ENCODE measurements at regions not wholly inside any gene's neighbourhood (a gene's known extent, or its start where the extent isn't known, plus 50 kb on each side); places are given as distances from the start of the nearest gene placed in this dataset.

GRCh38 chr6:120407696-120408095, 926.6 kb downstream of the TBC1D32 start:
- no peak overlapping the region for H3K4me3 ChIP-seq (ENCODE audit: low read depth, poor library complexity, severe bottlenecking)
- DNase-seq (ENCODE audit: low spot score in 2 of 2): no peak
- intact Hi-C loops (cut with DNase I; ENCODE audit: low total_unique reads): no loop called here

GRCh38 chr6:120405947-120406346, 928.3 kb downstream of the TBC1D32 start:
- TF ChIP-seq CTCF (IDR thresholded peaks at IDR 0.05): no peak
- no peak for TF ChIP-seq POLR2A (IDR thresholded peaks at IDR 0.05)
- WGBS, 2 donors: 72 to 79% methylated on average over 3 of the region's 3 CpGs

More at GRCh38 chr6:120407696-120408095, 926.6 kb downstream of the TBC1D32 start:
- TF ChIP-seq POLR2A (IDR thresholded peaks at IDR 0.05) (no peak), CTCF (IDR thresholded peaks at IDR 0.05) (no peak)

GRCh38 chr6:120395784-120396183, 938.5 kb downstream of the TBC1D32 start:
- no peak overlapping the region for H3K4me3 ChIP-seq (ENCODE audit: low read depth, poor library complexity, severe bottlenecking)
- DNase-seq (ENCODE audit: low spot score in 2 of 2): no peak
- 80 to 81% methylated on average over 1 of the region's 1 CpG for WGBS, 2 donors
- TF ChIP-seq CTCF (IDR thresholded peaks at IDR 0.05) (no peak), POLR2A (IDR thresholded peaks at IDR 0.05) (no peak)
- intact Hi-C loops (cut with DNase I; ENCODE audit: low total_unique reads): no loop called here

More at GRCh38 chr6:120405947-120406346, 928.3 kb downstream of the TBC1D32 start:
- H3K4me3 ChIP-seq (ENCODE audit: low read depth, poor library complexity, severe bottlenecking): no peak overlapping the region
- DNase-seq (ENCODE audit: low spot score in 2 of 2): no peak
- intact Hi-C loops (cut with DNase I; ENCODE audit: low total_unique reads): no loop called here

- TF ChIP-seq POLR2A (IDR thresholded peaks at IDR 0.05): no peak
- no peak for TF ChIP-seq CTCF (IDR thresholded peaks at IDR 0.05)
- 82 to 92% methylated on average over 1 of the region's 1 CpG for WGBS, 2 donors
- H3K4me3 ChIP-seq (ENCODE audit: low read depth, poor library complexity, severe bottlenecking): no peak overlapping the region
- intact Hi-C loops (cut with DNase I; ENCODE audit: low total_unique reads): no loop called here
- DNase-seq (ENCODE audit: low spot score in 2 of 2): no peak
These were observed 939.0 kb downstream of the TBC1D32 start for GRCh38 chr6:120395330-120395729.

GRCh38 chr6:120392941-120393340, 941.3 kb downstream of the TBC1D32 start:
- DNase-seq (ENCODE audit: low spot score in 2 of 2): no peak
- TF ChIP-seq CTCF (IDR thresholded peaks at IDR 0.05) (no peak), POLR2A (IDR thresholded peaks at IDR 0.05) (no peak)
- 51 to 52% methylated on average over 2 of the region's 2 CpGs for WGBS, 2 donors
- H3K4me3 ChIP-seq (ENCODE audit: low read depth, poor library complexity, severe bottlenecking): no peak overlapping the region
- intact Hi-C loops (cut with DNase I; ENCODE audit: low total_unique reads): no loop called here

GRCh38 chr6:120384671-120385070, 949.6 kb downstream of the TBC1D32 start:
- DNase-seq (ENCODE audit: low spot score in 2 of 2): no peak
- H3K4me3 ChIP-seq (ENCODE audit: low read depth, poor library complexity, severe bottlenecking): no peak overlapping the region
- no peak for TF ChIP-seq POLR2A (IDR thresholded peaks at IDR 0.05)
- TF ChIP-seq CTCF (IDR thresholded peaks at IDR 0.05): no peak
- intact Hi-C loops (cut with DNase I; ENCODE audit: low total_unique reads): no loop called here

All from lower leg skin (tissue), 4 donors.